GM21825 (cell line): ENCODE measurements at regions not wholly inside any gene's neighbourhood (a gene's known extent, or its start where the extent isn't known, plus 50 kb on each side); places are given as distances from the start of the nearest gene placed in this dataset.
"Not testable (repeated sequence)": the region's sequence is repeated elsewhere in the genome, so short reads cannot be mapped to it uniquely, and the experiment has no call there.

ENCODE experiments used
- ATAC-seq: cut with Tn5 transposase; IDR thresholded peaks from one replicate; pipeline ENCODE4 v1.9.1; 2021; ENCODE audit warnings: mild to moderate bottlenecking, moderate library complexity; ENCODE audit not compliant: unreplicated experiment

- no peak for ATAC-seq
Observed at GRCh38 chr4:187387739-187388138, 607.8 kb upstream of the ZFP42 start.

GRCh38 chr4:187389420-187389819 is 606.2 kb upstream of the ZFP42 start:
- no peak for ATAC-seq

DNA sequence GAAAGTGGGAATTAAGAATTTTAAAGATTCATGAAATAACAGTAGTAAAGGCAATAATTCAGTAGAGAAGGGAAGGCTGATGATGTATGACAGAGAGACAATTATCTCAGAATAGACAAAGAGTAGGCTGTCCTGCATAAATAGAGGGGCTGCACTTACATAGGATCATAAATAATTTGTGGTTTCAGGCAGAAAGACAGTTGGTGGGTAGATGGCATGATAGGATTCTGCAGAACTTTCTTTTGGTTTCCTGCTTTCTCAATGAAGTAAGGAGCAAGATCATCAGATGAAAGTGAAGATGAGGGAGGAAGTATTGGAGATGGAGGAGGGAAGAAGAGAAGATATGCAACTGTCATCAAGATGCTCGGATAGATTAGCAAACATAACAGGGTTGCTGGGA is 604.9 kb upstream of the ZFP42 start:
- no peak for ATAC-seq

DNA sequence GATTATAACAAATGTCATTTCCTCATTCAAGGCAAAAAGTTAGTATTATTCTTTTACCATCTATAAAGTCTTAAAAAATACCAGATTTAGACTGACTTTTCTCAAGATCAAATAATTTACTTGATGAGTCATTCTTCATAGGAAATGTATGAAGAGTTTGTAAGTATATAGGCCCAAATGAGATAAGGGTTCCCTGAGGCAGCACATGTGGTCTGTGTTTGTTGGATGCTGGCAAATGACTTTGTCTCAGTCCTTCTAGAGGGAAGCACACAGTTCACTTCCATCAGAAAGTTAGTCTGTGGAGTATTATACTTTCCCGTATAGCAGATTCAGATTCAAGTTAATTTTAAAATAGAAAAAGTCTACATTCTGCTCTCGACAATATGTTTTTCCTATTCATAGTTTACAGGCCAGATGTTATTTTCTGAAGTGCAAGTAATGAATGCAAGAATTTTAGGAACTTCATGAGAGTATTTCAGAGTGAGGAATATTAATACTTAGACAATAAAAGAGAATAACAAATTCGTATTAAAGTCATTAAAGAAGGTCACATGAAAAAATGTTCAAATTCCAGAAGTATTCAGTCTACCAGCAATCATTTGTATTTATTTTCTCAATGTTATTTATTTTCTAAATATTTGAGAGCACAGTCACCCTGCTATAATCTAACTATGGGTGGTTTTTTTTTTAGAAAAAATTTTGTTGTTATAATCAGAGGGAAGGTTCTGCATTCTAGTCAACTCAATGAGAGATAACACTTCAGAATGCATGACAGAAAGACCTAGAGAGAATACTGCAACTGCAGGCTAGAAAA is 601.8 kb upstream of the ZFP42 start:
- no peak for ATAC-seq

- ATAC-seq, result no peak
Observed at GRCh38 chr4:187396106-187396505, 599.5 kb upstream of the ZFP42 start.

GRCh38 chr4:187408447-187408846 is 587.1 kb upstream of the ZFP42 start:
- ATAC-seq, result not testable (repeated sequence)

DNA sequence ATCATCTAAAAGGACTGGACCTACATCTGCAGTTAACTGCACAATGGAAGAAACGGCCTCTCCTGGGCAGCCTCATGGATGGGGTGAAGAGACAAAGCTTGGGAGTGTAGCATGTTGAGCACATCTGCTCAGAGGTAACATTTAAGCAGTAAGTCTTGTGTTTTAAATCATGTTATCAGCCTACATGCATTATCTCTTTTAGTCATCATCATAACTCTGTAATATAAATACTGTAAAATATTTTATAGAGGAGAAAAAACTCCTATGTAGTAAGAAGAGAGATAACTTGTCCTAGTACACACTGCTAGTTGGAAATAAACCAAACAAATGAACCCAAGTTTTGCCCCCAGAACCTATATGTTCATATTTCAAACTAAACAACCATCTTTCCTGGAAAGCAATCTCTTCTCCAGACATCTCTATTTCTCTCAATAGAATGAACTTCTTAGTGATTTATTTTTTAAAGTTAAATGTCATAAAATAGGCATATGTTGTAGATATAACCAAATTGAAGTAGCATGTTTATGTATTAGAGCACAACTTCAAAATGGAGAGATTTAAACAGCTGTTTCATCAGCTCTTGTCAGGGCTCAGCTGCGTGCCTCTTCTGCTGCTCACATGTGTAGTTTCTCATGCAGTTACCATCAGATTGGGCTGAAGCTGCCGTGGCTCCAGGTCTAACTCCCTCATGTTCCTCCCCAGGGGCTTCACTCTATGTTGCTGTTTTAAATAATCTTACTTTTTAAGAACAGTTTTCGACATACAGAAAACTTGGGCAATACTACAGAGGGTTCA is 581.8 kb upstream of the ZFP42 start:
- no peak for ATAC-seq

- no peak for ATAC-seq
Observed at GRCh38 chr4:187414716-187415115, 580.9 kb upstream of the ZFP42 start.

DNA sequence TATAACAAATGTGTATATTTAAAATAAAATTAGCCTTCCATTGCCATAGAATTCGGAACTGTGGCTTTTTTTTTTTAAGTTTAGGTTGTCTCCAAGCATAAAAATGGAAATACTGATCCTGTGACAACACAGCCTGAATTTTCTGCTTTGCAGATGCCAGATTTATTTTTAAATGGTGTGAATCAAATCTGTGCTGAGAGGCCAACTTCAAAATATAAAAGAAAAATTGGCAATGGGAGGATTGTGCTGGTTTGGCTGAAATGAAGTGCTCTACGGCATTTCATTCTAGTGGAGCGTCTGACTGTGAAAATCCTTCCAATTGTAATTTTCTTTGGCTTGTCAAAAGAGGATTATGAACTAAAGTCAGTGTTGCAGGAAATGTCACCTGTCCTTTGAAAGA is 580.3 kb upstream of the ZFP42 start:
- ATAC-seq, result no peak

DNA sequence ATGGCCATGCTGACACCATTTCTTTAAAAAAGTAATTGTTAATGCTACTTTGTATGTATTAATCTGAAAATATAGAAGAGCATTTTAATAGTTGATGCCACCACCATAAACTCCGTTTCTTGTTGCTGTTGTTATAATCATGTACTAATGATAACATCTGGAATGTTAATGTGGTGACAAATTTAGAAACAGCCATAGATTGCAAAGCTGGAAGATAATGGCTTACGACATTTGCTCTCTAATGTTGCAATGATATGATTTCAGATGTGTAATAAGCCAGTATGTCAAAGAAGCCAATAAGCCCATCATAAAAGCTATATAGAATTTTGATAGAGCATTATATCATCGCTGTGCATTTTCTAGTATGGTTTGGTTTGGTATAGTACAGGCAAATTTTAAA is 579.4 kb upstream of the ZFP42 start:
- ATAC-seq, result no peak

DNA sequence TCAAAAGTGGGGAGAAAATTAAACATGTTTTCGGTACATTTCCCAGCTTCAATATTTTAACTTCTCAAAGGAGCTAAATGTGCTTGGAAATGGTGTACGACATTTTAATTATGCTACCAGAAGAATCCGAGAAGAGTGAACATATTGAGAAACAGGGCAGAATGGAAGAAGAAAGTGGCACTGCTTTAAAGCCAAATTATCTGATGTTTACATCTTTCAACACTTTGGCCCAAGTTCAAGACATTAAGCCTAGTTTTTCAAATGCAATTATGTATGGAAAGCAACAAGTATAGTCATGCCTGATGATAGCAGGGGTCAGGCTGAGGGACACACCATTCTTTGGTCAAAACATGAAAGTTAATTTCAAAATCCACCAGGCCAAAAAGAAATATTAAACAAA is 577.9 kb upstream of the ZFP42 start:
- no peak for ATAC-seq

- ATAC-seq, result no peak
Observed at GRCh38 chr4:187422655-187423054, 572.9 kb upstream of the ZFP42 start.

DNA sequence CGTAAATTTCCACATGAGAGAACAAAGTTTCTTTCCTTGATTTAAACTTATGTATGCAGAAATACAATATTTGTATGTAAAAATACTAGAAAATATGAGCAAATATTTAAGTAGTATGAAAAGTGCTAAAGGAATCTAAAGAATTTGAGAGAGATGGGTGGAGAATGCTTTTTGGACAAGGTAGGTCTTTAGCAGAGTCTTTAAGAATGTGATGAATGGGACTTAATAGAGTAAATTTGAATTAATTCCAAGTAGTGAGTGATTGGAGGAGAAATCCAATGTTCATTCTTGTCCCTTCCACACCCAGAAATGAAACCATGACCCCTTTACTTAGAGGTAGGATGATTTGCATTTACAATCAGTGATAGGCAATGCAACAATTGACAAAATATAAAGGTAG is 570.9 kb upstream of the ZFP42 start:
- no peak for ATAC-seq

- ATAC-seq, result no peak
Observed at GRCh38 chr4:187426511-187426910, 569.1 kb upstream of the ZFP42 start.

- no peak for ATAC-seq
Observed at GRCh38 chr4:187432310-187432709, 563.3 kb upstream of the ZFP42 start.

- no peak for ATAC-seq
Observed at GRCh38 chr4:187433141-187433540, 562.4 kb upstream of the ZFP42 start.

- no peak for ATAC-seq
Observed at GRCh38 chr4:187436251-187436650, 559.3 kb upstream of the ZFP42 start.

DNA sequence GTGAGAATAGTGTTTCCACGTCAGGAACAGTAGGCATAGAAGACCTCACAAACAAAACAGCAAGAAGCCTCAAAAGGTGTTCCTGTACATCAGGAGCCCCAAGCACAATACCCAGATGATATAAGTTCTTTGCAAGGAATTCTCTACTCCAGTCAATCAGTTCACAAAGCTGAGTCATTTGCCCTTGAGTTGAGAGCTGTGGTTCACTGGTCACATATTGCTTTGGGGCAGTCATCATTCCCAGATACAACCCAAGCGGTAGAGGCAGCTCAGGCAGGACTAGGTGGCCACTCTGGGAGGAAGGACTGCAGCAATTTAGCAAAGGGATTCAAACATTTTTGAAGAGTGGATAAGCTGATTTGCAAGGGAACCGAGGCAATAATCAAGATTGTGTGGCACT is 551.5 kb upstream of the ZFP42 start:
- no peak for ATAC-seq

DNA sequence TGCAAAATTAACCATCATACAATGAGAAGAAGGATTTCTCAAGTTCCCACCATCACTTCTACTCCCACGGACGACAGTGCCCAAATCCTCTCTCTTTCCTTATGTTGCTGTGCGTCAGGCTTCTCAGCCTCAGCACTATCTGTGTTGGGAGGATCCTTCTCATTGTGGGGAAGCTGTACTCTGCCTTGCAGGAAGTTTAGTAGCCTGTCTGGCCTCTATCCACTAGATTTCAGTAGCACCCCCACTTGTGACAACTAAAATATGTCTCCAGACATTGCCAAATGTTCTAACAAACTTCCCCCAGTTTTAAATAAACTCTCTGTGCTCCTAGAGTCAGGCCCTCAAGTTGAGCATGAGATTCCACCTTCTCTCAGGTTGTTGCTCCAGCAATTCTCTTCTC is 545.9 kb upstream of the ZFP42 start:
- no peak for ATAC-seq

DNA sequence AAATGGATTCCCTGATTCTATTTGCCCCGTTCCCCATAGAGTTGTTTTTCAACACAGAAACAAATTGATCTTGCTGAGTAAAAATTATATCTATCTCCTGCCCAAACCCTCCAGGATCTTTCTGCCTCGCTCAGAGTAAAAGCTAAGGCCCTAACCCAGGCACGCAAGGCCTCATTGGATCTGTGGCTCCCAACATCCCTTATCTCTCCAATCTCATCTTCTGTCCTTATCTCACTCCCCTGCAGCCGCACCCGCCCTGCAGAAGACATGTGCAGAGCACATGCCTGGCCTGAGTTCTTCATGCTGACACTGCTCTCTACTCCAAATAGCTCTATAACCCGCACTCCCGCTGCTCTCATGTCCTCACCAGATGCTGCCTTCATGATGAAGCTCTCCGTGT is 543.8 kb upstream of the ZFP42 start:
- no peak for ATAC-seq

DNA sequence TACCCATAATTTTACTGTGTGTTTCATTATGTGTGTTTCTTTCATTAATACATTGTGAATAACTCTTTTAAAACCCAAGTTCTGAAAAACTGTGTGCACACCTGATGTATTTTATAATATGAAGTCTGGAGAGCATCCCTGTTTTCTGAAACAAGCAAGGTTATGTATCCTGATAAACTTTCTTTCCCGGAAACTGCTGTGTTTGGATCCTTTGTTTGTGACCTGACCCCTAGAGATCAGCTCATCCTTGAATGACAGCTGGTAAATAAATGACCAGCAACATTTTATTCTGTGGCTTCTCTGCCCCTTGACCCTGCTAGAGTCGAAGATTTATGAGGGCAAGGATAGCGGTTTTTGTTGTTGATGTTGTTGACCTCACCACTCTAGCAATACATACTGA is 535.6 kb upstream of the ZFP42 start:
- no peak for ATAC-seq

- no peak for ATAC-seq
Observed at GRCh38 chr4:187464573-187464972, 531.0 kb upstream of the ZFP42 start.
